ENCODE measurements at regions not wholly inside any gene's neighbourhood (a gene's known extent, or its start where the extent isn't known, plus 50 kb on each side); places are given as distances from the start of the nearest gene placed in this dataset.

- Histone ChIP-seq H3K27ac (no peak overlapping the region), H3K36me3 (no peaks in the 10 kb centered on the region), H3K27me3 (no peaks in the 10 kb centered on the region), H3K9me3 (no peaks in the 10 kb centered on the region), H3K4me3 (no peak overlapping the region), H3K4me1 (no peaks in the 10 kb centered on the region)
- DNase-seq (ENCODE audit: low spot score), result no peak
- no peak for TF ChIP-seq CTCF (IDR thresholded peaks at IDR 0.05)
Observed at GRCh38 chr7:10815546-10815945, 158.1 kb upstream of the PHF14 start.

- no peaks in the 10 kb centered on the region for H3K27me3 ChIP-seq
- no peaks in the 10 kb centered on the region for H3K36me3 ChIP-seq
- no peaks in the 10 kb centered on the region for H3K4me1 ChIP-seq
- no peaks in the 10 kb centered on the region for H3K9me3 ChIP-seq
- no peak overlapping the region for H3K4me3 ChIP-seq
- H3K27ac ChIP-seq, result no peak overlapping the region
- no peak for TF ChIP-seq CTCF (IDR thresholded peaks at IDR 0.05)
- no peak for DNase-seq (ENCODE audit: low spot score)
Observed at GRCh38 chr7:10821156-10821555, 152.5 kb upstream of the PHF14 start.

GRCh38 chr7:10824154-10824553 is 149.5 kb upstream of the PHF14 start:
- TF ChIP-seq CTCF (IDR thresholded peaks at IDR 0.05), result no peak
- H3K36me3 ChIP-seq, result no peaks in the 10 kb centered on the region
- no peak overlapping the region for H3K4me3 ChIP-seq
- no peaks in the 10 kb centered on the region for H3K9me3 ChIP-seq
- no peaks in the 10 kb centered on the region for H3K27me3 ChIP-seq
- DNase-seq (ENCODE audit: low spot score), result no peak
- no peak overlapping the region for H3K27ac ChIP-seq
- no peaks in the 10 kb centered on the region for H3K4me1 ChIP-seq

DNA sequence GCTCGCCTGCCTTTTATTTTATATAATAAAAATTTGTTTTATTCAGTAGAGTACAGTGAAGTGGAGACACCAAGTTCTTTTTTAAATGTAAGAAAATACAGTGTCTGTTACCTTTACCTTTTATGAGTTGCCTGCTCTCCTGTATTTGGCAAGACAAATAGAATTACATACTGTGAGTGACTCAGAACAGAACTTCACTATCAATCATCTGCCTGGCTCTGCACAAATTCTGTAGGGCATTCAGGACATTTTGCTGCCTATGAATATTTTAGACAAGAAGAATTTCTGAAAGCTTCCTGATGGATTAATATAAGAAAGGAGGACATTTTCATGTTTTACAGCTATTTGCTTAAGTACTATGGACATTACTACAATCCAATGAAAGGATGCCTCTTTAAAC is 135.4 kb upstream of the PHF14 start:
- no peaks in the 10 kb centered on the region for H3K27me3 ChIP-seq
- no peak overlapping the region for H3K4me3 ChIP-seq
- no peaks in the 10 kb centered on the region for H3K36me3 ChIP-seq
- no peak for DNase-seq (ENCODE audit: low spot score)
- H3K4me1 ChIP-seq, result no peaks in the 10 kb centered on the region
- no peak overlapping the region for H3K27ac ChIP-seq
- H3K9me3 ChIP-seq, result no peaks in the 10 kb centered on the region
- TF ChIP-seq CTCF (IDR thresholded peaks at IDR 0.05), result no peak

DNA sequence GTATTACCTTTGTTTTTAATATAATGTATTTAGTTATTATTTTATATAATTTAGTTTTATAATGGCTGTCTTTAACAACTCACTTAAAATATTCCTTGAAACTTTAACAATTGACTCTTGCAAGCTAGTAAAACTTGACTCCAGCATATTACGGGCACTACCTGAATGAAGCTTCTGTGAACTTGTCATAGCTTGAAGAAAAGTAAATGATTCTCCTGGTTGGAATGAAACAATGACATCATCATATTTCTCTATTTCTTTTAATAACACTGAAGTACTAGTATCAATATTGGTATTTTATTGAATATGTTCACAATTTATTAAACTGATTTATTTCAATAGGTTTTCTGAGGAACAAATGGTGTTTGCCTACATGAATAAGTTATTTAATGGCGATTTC is 128.4 kb upstream of the PHF14 start:
- TF ChIP-seq CTCF (IDR thresholded peaks at IDR 0.05), result no peak
- Histone ChIP-seq H3K27ac (no peak overlapping the region), H3K4me1 (no peaks in the 10 kb centered on the region), H3K27me3 (no peaks in the 10 kb centered on the region), H3K4me3 (no peak overlapping the region), H3K36me3 (no peaks in the 10 kb centered on the region), H3K9me3 (no peaks in the 10 kb centered on the region)
- DNase-seq (ENCODE audit: low spot score), result no peak

GRCh38 chr7:10855583-10855982 is 118.1 kb upstream of the PHF14 start:
- Histone ChIP-seq H3K4me3 (no peak overlapping the region), H3K9me3 (no peaks in the 10 kb centered on the region), H3K27ac (no peak overlapping the region), H3K27me3 (no peaks in the 10 kb centered on the region), H3K4me1 (no peaks in the 10 kb centered on the region), H3K36me3 (no peaks in the 10 kb centered on the region)
- no peak for TF ChIP-seq CTCF (IDR thresholded peaks at IDR 0.05)
- no peak for DNase-seq (ENCODE audit: low spot score)

All from right atrium auricular region (tissue), 2 donors.